ENCODE measurements at regions not wholly inside any gene's neighbourhood (a gene's known extent, or its start where the extent isn't known, plus 50 kb on each side); places are given as distances from the start of the nearest gene placed in this dataset.

- no peak for TF ChIP-seq POLR2A (IDR thresholded peaks at IDR 0.05; ENCODE audit: low read depth, low read length)
- TF ChIP-seq POLR2AphosphoS5 (IDR thresholded peaks at IDR 0.05; ENCODE audit: low read depth, low read length): no peak
- no peak for TF ChIP-seq TAF1 (IDR thresholded peaks at IDR 0.05; ENCODE audit: borderline replicate concordance, low read depth, low read length)
Measured at GRCh38 chr17:70464995-70465394, 295.7 kb downstream of the KCNJ2 start.
